GM12872 (cell line): ENCODE measurements at regions not wholly inside any gene's neighbourhood (a gene's known extent, or its start where the extent isn't known, plus 50 kb on each side); places are given as distances from the start of the nearest gene placed in this dataset.

Experiments
- CTCF ChIP-seq: IDR thresholded peaks from 3 replicates; pipeline ENCODE4 v1.5.1; 2011; ENCODE audit warnings: low read depth, mild to moderate bottlenecking, low read length, moderate library complexity; ENCODE audit not compliant: insufficient read depth

- no peak for TF ChIP-seq CTCF
These were observed 288.5 kb upstream of the SLC39A10 start for GRCh38 chr2:195368249-195369217.

GRCh38 chr2:195367809-195368208 is 289.2 kb upstream of the SLC39A10 start:
- TF ChIP-seq CTCF, result no peak

- TF ChIP-seq CTCF, result no peak
These were observed 292.7 kb upstream of the SLC39A10 start for GRCh38 chr2:195364015-195364965.

GRCh38 chr2:195363496-195363895 is 293.5 kb upstream of the SLC39A10 start:
- TF ChIP-seq CTCF, result no peak

GRCh38 chr2:195360242-195360641 is 296.8 kb upstream of the SLC39A10 start:
- no peak for TF ChIP-seq CTCF

GRCh38 chr2:195359043-195359735 is 297.8 kb upstream of the SLC39A10 start:
- TF ChIP-seq CTCF, result no peak
